Astrocyte of the cerebellum (primary cell): ENCODE measurements at regions not wholly inside any gene's neighbourhood (a gene's known extent, or its start where the extent isn't known, plus 50 kb on each side); places are given as distances from the start of the nearest gene placed in this dataset.

Experiments used
- DNase-seq: peaks from one replicate; pipeline ENCODE4 v3.0.0-alpha.2; 2011; ENCODE audit warnings: low read depth
- H3K4me3 ChIP-seq: 2 replicates; pipeline ENCODE4 v1.5.1; 2011; ENCODE audit warnings: mild to moderate bottlenecking, low read depth, low read length, moderate library complexity
- CTCF ChIP-seq: IDR thresholded peaks from 2 replicates; pipeline ENCODE4 v1.5.1; 2012; ENCODE audit warnings: low read length, low read depth, moderate library complexity, mild to moderate bottlenecking; ENCODE audit errors: missing control alignments
- in situ Hi-C: cut with HindIII; loops from 2 replicates; pipeline ENCODE4 v1.10.0; 2017; ENCODE audit warnings: low sequenced_read_pairs

DNA sequence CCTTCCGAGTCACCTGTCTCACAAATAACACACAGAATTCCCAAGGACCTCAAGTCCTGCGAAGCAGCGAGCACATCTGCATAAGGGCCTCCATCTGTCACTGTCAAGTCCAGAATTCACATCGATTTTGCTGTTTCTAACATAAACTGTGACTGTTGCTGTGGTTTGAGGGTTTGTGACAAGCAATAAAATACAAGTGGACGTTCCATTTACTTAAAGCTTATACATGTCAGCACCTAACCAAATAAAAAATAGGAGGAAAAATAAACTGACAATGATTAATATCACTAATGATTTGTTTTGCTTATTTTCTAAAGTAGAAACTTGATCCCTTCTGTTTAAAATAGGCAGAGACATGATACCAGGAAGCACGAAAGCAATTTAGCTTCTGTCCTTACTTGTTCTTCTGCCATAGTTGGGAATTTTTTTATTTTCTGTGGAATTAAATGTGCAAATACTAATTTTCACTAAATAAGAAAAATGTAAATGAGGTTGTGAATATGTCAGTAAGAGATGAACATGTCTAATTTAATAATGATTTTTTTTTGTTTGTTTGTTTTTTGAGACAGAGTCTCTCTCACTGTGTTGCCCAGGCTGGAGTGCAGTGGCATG is 279.1 kb downstream of the FGF9 start:
- no peak for DNase-seq
- TF ChIP-seq CTCF = no peak
- in situ Hi-C loops = no loop called here
- H3K4me3 ChIP-seq = no peak overlapping the region

- in situ Hi-C loops = no loop called here
- TF ChIP-seq CTCF = no peak
- no peak overlapping the region for H3K4me3 ChIP-seq
- no peak for DNase-seq
Observed at GRCh38 chr13:21956666-21957065, 285.8 kb downstream of the FGF9 start.

GRCh38 chr13:21957833-21958232 is 287.0 kb downstream of the FGF9 start:
- no peak overlapping the region for H3K4me3 ChIP-seq
- no peak for TF ChIP-seq CTCF
- in situ Hi-C loops = no loop called here
- no peak for DNase-seq

DNA sequence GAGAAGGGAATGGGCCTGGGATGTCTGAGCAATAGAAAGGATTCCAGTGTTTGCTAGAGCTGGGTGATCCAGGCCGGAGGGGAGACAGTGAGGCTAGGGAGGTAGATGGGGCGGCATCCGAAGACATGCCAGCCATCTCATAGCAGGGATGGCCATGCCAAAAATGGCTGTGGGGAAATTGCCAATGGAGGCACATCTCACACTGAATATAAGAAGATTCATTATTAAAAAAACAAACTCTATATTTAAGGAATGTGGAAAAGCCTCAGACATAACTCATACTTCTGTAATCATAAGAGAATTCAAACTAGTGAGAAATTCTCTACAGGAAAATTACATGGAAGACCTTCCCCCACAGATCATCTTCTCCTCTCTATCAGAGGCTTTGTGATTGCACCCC is 289.2 kb downstream of the FGF9 start:
- no peak for DNase-seq
- in situ Hi-C loops = no loop called here
- no peak overlapping the region for H3K4me3 ChIP-seq
- no peak for TF ChIP-seq CTCF

- no peak for TF ChIP-seq CTCF
- in situ Hi-C loops = no loop called here
- no peak overlapping the region for H3K4me3 ChIP-seq
- no peak for DNase-seq
Observed at GRCh38 chr13:21964686-21965085, 293.8 kb downstream of the FGF9 start.

DNA sequence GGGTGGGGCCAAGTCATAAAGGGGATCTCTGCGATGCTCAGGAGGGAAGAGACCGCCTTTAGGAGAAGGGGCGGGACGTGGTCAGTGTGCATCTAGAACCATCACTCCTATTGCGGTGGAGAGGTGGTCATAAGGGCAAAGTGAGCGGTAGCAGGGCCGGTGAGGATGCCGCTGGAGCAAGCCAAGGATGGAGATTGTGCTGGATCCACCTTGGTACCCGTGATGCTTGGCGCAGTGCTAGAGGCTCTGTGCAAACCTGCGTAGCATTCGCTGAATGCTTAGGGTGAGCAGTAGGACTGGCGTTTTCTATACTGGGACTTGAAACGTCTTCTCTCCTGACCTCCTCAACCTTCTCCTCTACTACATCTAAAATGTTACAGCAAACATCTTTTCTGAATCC is 294.2 kb downstream of the FGF9 start:
- TF ChIP-seq CTCF = no peak
- DNase-seq = no peak
- in situ Hi-C loops = no loop called here
- H3K4me3 ChIP-seq = no peak overlapping the region

GRCh38 chr13:21966014-21966413 is 295.1 kb downstream of the FGF9 start:
- TF ChIP-seq CTCF = no peak
- H3K4me3 ChIP-seq = no peak overlapping the region
- no peak for DNase-seq
- in situ Hi-C loops = no loop called here
